B cell (primary cell): ENCODE measurements at regions not wholly inside any gene's neighbourhood (a gene's known extent, or its start where the extent isn't known, plus 50 kb on each side); places are given as distances from the start of the nearest gene placed in this dataset.

Source experiments
- ATAC-seq: fragments of 200-7000 bp; cut with Tn5 transposase; one replicate; pipeline ENCODE4 v1.10.0; 2021; ENCODE audit warnings: low read depth, mild to moderate bottlenecking, moderate number of reproducible peaks, moderate library complexity
- CTCF ChIA-PET: fragments of 350-600 bp; sonication (Branson Sonifier 250); formaldehyde crosslinking; loops from one replicate; lab custom pipeline; 2021; ENCODE audit warnings: antibody characterized with exemption, inconsistent platforms; lab: Charles Lee
- POLR2A ChIA-PET: fragments of 350-600 bp; sonication (Branson Sonifier 250); formaldehyde crosslinking; loops from one replicate; lab custom pipeline; 2021; ENCODE audit warnings: antibody characterized with exemption; lab: Charles Lee
- DNase-seq: peaks from one replicate; pipeline ENCODE4 v3.0.0; 2013
- H2AFZ ChIP-seq: 2 replicates; pipeline ENCODE4 v1.6.1; 2012; ENCODE audit warnings: mild to moderate bottlenecking, low read depth, low read length; ENCODE audit not compliant: insufficient read depth, poor library complexity, severe bottlenecking
- H3K27ac ChIP-seq, 2 donors: 1 replicate in 1 of 2; 2 replicates in 1 of 2; pipeline ENCODE4 v1.5.1; 2012 to 2013; ENCODE audit warnings: low read length in 2 of 2, mild to moderate bottlenecking in 2 of 2, moderate library complexity in 1 of 2
- H3K27me3 ChIP-seq, 4 experiments: fragments of 200-600 bp in 1 of 4; sonication (generic) in 1 of 4; replicated peaks in 1 of 4; 1 replicate in 2 of 4; 2 replicates in 2 of 4; pipeline versions ENCODE4 v1.6.1 to v1.7.0; 2013 to 2016; ENCODE audit warnings: low read length in 3 of 4, mild to moderate bottlenecking in 2 of 4, mixed read lengths in 1 of 4, moderate library complexity in 1 of 4; ENCODE audit not compliant: insufficient read depth in 4 of 4, control insufficient read depth in 3 of 4; ENCODE audit errors: control extremely low read depth in 1 of 4
- H3K36me3 ChIP-seq, 2 experiments: replicated peaks in 1 of 2; 1 replicate in 1 of 2; 2 replicates in 1 of 2; pipeline versions ENCODE4 v1.6.1 to v1.7.1; 2013; ENCODE audit warnings: low read length in 1 of 2; ENCODE audit not compliant: insufficient read depth in 2 of 2, control insufficient read depth in 1 of 2; ENCODE audit errors: control extremely low read depth in 1 of 2, extremely low read depth in 1 of 2
- H3K4me1 ChIP-seq, 2 donors: fragments of 200-600 bp in 1 of 2; sonication (generic) in 1 of 2; 1 replicate in 1 of 2; 2 replicates in 1 of 2; pipeline versions ENCODE4 v1.5.1 to v1.6.1; 2013 to 2017; ENCODE audit warnings: low read length in 2 of 2; ENCODE audit not compliant: control insufficient read depth in 2 of 2, insufficient read depth in 2 of 2
- H3K4me2 ChIP-seq: replicated peaks from 2 replicates; pipeline ENCODE3; 2012; ENCODE audit warnings: mild to moderate bottlenecking, low read depth, low read length; ENCODE audit not compliant: poor library complexity, severe bottlenecking
- H3K4me3 ChIP-seq, 5 experiments: fragments of 200-600 bp in 1 of 5; sonication (generic) in 1 of 5; 1 replicate in 3 of 5; 2 replicates in 2 of 5; pipeline versions ENCODE4 v1.5.1 to v1.7.0; 2011 to 2016; ENCODE audit warnings: low read length in 4 of 5, mild to moderate bottlenecking in 4 of 5, low read depth in 2 of 5, control low read depth in 1 of 5, moderate library complexity in 1 of 5; ENCODE audit not compliant: insufficient read depth in 1 of 5; ENCODE audit errors: control extremely low read depth in 1 of 5, extremely low read depth in 1 of 5
- H3K79me2 ChIP-seq: fragments of 200-600 bp; sonication (generic); one replicate; pipeline ENCODE4 v1.6.0; 2016; ENCODE audit warnings: low read length; ENCODE audit not compliant: control insufficient read depth, insufficient read depth
- H3K9ac ChIP-seq: fragments of 200-600 bp; sonication (generic); 2 replicates; pipeline ENCODE4 v1.6.1; 2017; ENCODE audit warnings: mild to moderate bottlenecking, low read length, moderate library complexity
- H3K9me3 ChIP-seq, 3 donors: one replicate each; pipeline versions ENCODE4 v1.6.1 to v1.7.1; 2013; ENCODE audit warnings: low read length in 2 of 3; ENCODE audit not compliant: control insufficient read depth in 2 of 3, insufficient read depth in 1 of 3; ENCODE audit errors: control extremely low read depth in 1 of 3
- H4K20me1 ChIP-seq: 2 replicates; pipeline ENCODE4 v1.6.0; 2012; ENCODE audit warnings: mild to moderate bottlenecking, low read length; ENCODE audit not compliant: insufficient read depth, control insufficient read depth, poor library complexity, severe bottlenecking
- H3K27ac Mint-ChIP-seq: one replicate; pipeline ENCODE4 v1.8.0; 2021; ENCODE audit warnings: mixed read lengths
- H3K27me3 Mint-ChIP-seq: one replicate; pipeline ENCODE4 v1.8.0; 2021; ENCODE audit warnings: mixed read lengths
- H3K4me1 Mint-ChIP-seq: one replicate; pipeline ENCODE4 v1.8.0; 2021; ENCODE audit warnings: mixed read lengths
- H3K4me3 Mint-ChIP-seq: one replicate; pipeline ENCODE4 v1.8.0; 2021; ENCODE audit warnings: mixed read lengths
- H3K9me3 Mint-ChIP-seq: one replicate; pipeline ENCODE4 v1.8.0; 2022; ENCODE audit warnings: mixed read lengths; ENCODE audit not compliant: insufficient read depth
- EZH2 ChIP-seq: IDR thresholded peaks from 2 replicates; pipeline ENCODE4 v1.6.1; 2012; ENCODE audit warnings: borderline replicate concordance, low read depth, mild to moderate bottlenecking, moderate library complexity, low read length; ENCODE audit not compliant: insufficient read depth, poor library complexity, severe bottlenecking
- WGBS: methylation state at CpG from one replicate; pipeline ENCODE4 v1.1.5; 2013; ENCODE audit warnings: missing lambda C conversion rate; ENCODE audit not compliant: insufficient coverage; 5-methylcytosine and 5-hydroxymethylcytosine counted together
- intact Hi-C: fragments of 100-400 bp; cut with micrococcal nuclease; formaldehyde crosslinking; loops from one replicate; pipeline ENCODE4 v1.10.0; 2022
- TF ChIP-seq, protein P1 (sequence below): fragments of 200-600 bp; IDR thresholded peaks from one replicate; pipeline ENCODE4 v1.8.0; 2022; ENCODE audit warnings: antibody characterized with exemption, mild to moderate bottlenecking

DNA sequence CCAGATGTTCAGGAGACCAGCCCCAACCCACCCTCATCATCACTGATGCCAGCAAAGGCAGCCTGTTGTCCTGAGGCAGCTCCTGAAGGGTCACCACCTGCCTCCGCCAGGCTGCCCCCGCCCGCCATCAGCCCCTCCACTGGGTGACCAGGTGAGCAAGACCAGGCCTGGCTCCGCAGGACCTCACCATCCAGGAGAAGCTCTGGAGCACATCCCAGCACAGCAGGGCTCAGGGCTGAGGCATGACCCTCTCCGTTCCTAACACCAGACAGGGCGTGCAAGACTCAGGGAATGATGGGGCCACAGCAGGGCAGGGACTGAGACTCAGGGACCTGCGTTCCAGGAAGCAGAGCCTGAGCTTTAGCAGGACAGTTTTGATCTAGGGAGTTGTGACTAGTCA lies 218.8 kb upstream of the RAB6C start:
- intact Hi-C loops, result no loop called here
- no peak for DNase-seq
- POLR2A ChIA-PET, result no interaction called here

DNA sequence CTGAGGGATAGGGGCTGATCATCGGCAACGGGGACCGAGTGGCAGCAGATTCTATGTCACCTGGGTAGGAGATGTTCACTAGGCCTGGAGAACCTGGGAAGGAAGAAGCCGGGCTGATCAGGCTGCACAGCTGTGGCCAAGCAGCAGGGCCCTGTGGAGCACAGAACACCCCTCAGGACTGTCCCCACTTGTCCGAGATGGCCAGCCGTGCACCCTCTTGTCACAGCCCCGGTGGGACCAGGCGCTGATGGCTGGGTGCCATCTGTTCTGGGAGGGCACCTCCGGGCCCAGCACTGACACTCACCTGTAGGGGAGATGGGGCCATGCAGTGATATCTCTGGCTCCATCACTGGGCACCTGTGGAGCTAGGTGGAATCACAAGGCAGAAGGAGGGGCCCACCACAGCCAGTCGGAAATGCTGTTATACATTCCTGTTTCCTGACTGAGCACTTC lies 217.9 kb upstream of the RAB6C start:
- Histone ChIP-seq H3K36me3 (no peaks in the 10 kb centered on the region), H2AFZ (no peak overlapping the region), H3K4me3 (no peak overlapping the region), H3K9me3 (peaks cover 0 to 8% (median 0%) of the 10 kb centered on the region in 3 donors), H4K20me1 (no peaks in the 10 kb centered on the region), H3K4me1 (no peaks in the 10 kb centered on the region), H3K4me2 (no peak overlapping the region), H3K27me3 (peaks cover 0 to 2% (median 0%) of the 10 kb centered on the region in 4 experiments), H3K27ac (no peak overlapping the region), H3K9ac (no peak overlapping the region), H3K79me2 (no peaks in the 10 kb centered on the region)
- CTCF ChIA-PET, result no interaction called here
- WGBS, result 94% methylated on average over 10 of the region's 10 CpGs
- peaks cover 6% of the 10 kb centered on the region for H3K27me3 Mint-ChIP-seq
- TF ChIP-seq, protein P1, sequence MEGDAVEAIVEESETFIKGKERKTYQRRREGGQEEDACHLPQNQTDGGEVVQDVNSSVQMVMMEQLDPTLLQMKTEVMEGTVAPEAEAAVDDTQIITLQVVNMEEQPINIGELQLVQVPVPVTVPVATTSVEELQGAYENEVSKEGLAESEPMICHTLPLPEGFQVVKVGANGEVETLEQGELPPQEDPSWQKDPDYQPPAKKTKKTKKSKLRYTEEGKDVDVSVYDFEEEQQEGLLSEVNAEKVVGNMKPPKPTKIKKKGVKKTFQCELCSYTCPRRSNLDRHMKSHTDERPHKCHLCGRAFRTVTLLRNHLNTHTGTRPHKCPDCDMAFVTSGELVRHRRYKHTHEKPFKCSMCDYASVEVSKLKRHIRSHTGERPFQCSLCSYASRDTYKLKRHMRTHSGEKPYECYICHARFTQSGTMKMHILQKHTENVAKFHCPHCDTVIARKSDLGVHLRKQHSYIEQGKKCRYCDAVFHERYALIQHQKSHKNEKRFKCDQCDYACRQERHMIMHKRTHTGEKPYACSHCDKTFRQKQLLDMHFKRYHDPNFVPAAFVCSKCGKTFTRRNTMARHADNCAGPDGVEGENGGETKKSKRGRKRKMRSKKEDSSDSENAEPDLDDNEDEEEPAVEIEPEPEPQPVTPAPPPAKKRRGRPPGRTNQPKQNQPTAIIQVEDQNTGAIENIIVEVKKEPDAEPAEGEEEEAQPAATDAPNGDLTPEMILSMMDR, result no peak
- TF ChIP-seq EZH2, result no peak
- POLR2A ChIA-PET, result interaction anchor here (0.5 kb wide), 1 partner anchor 383 kb away, joined by 3 read pairs; the partner anchor contains the start of gene CCDC74B
- no peak overlapping the region for H3K27ac Mint-ChIP-seq
- ATAC-seq (no peak), DNase-seq (no peak)
- H3K4me1 Mint-ChIP-seq, result no peaks in the 10 kb centered on the region
- no peak overlapping the region for H3K4me3 Mint-ChIP-seq
- intact Hi-C loops, result no loop called here
- no peaks in the 10 kb centered on the region for H3K9me3 Mint-ChIP-seq

More for the DNA sequence above, 218.8 kb upstream of the RAB6C start:
- peaks cover 6% of the 10 kb centered on the region for H3K27me3 Mint-ChIP-seq
- peaks cover 0 to 8% (median 0%) of the 10 kb centered on the region in 3 donors for H3K9me3 ChIP-seq
- no peak overlapping the region for H3K4me3 ChIP-seq
- H3K4me2 ChIP-seq, result no peak overlapping the region
- 91% methylated on average over 7 of the region's 7 CpGs for WGBS
- H3K9me3 Mint-ChIP-seq, result no peaks in the 10 kb centered on the region
- H3K27me3 ChIP-seq, result peaks cover 0 to 2% (median 0%) of the 10 kb centered on the region in 4 experiments
- no peak overlapping the region for H3K4me3 Mint-ChIP-seq
- H3K36me3 ChIP-seq, result no peaks in the 10 kb centered on the region
- no peak for ATAC-seq
- no peak overlapping the region for H3K27ac ChIP-seq
- CTCF ChIA-PET, result no interaction called here
- no peaks in the 10 kb centered on the region for H3K4me1 Mint-ChIP-seq
- no peaks in the 10 kb centered on the region for H3K79me2 ChIP-seq
- H3K9ac ChIP-seq, result no peak overlapping the region
- TF ChIP-seq, protein P1, result no peak
- H3K4me1 ChIP-seq, result no peaks in the 10 kb centered on the region
- no peak overlapping the region for H3K27ac Mint-ChIP-seq
- H2AFZ ChIP-seq, result no peak overlapping the region
- no peaks in the 10 kb centered on the region for H4K20me1 ChIP-seq
